HG02588 (cell line): ENCODE measurements at regions not wholly inside any gene's neighbourhood (a gene's known extent, or its start where the extent isn't known, plus 50 kb on each side); places are given as distances from the start of the nearest gene placed in this dataset.
"Not testable (repeated sequence)": the region's sequence is repeated elsewhere in the genome, so short reads cannot be mapped to it uniquely, and the experiment has no call there.

ENCODE experiments used
- ATAC-seq: cut with Tn5 transposase; IDR thresholded peaks from one replicate; pipeline ENCODE4 v1.9.1; 2021; ENCODE audit warnings: mild to moderate bottlenecking, moderate library complexity; ENCODE audit not compliant: unreplicated experiment

DNA sequence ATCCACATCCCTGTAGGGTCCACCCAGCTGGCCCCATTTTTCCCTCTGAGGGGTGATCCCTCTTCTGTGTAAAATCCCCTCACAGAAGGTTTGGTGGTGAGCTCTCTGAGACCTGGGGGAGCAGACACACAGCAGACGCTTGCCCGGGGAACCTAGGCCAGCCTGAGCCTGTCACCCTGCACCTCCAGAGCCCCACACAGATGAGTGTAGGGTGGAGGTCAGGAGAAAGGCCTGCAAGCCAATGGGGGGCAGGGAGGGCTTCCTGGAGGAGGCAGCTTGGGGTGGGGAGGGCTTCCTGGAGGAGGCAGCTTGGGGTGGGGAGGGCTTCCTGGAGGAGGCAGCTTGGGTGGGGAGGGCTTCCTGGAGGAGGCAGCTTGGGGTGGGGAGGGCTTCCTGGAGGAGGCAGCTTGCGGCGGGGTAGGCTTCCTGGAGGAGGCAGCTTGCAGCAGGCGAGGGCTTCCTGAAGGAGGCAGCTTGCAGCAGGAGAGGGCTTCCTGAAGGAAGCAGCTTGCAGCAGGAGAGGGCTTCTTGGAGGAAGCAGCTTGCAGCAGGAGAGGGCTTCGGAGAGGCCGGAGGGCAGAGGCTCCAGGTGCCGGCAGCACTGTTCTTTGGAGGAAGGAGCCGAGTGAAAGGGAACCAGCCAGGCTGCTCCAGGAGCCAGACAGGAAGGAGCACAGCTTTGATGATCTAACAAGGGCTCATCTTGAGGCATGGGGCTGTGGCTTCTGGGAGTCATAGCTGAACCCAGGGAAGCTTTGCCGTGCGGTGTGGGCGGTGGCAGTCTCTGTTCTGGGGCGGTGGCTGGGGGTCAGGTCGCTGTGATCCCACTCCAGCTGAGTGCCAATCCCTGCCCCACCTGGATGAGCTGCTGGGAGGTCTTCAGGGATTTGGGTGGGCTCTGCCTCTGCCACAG lies 83.7 kb upstream of the ZNF469 start:
- ATAC-seq = no peak

DNA sequence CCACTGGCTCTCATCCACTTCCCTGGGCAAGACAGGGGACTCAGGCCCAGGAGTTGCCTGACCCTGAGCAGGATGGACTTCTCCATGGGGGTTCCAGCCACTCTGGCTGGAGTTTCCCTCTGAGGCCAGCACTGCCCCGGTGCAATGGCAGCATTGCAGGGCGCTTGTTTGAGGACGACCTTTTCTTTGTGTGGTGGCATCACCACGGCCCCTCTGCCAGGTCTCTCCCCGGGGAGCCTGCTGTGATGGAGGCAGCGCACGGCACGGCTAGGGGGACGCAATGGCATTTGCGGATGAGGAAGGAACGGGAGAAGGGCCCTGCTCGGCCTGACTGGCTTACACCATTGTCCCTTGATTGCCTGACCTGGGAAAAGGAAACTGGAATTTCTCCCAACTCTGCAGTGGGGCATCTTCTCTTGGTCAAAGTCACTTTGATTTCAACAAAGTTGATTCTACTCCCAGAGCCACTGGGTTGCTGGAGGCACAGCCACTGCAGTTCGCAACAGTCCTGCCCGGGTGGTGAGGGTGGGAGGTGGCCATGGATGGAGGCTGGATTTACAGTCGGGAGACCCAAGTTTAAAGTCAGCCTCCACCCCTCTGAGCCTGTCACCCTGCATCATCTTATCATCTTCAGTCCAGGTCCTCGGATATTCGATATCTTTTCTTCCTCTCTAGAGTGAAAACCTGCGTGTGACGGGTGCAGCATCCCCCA lies 82.9 kb upstream of the ZNF469 start:
- ATAC-seq = no peak

DNA sequence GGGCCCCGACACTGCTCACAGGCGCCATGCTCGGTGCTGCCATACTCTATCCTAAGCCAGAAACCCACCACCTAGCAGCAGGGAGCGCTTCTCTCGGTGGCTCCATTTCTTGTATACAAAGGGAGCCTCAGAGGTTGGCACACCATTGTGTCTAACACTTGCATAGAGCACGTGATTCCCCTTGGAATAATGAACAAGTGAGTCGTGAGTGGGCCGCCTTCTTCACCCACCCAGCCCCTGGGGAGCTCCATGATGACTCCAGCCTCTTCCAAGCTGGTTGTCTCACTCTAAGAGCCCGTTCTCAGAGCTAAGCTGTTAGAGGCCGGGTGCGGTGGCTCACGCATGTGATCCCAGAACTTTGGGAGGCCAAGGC lies 82.3 kb upstream of the ZNF469 start:
- ATAC-seq = no peak

DNA sequence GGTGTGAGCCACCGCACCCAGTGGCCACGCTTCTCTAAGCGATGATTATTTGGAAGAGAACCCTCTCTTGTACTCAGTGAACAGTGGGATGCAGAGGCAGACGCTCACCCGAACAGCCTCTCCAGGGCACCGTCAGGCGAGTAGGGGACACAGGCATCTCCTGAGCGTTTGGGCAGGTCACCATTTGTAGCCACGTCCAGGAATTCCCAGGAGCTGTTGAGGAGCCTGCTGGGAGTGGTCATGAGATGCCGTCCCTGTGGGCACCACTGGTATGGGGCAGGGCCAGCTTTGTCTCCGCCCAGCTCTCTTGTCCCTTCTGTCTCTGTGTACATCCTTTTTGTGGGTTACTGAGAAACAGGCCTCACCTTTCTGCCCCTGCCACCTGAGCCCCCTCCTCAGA lies 81.3 kb upstream of the ZNF469 start:
- ATAC-seq = no peak

DNA sequence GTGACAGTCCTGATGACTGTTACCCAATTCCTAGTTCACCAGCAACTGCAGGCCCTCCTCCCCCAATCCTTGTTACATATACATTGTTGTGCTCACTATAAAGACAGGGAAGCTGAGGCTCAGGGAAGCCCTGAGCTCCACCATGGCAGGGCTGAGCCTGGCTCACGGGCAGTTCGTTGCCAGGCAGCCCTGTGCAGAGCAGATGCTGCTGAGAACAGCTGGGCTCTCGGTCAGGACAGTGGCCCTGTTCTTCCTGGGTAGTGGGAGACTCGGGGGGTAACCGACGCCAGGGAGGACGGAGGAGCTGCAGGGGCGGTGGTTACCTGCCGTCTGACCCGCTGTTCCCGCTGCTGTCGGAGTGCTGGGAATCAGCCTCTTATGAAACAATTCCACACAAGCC lies 80.9 kb upstream of the ZNF469 start:
- no peak for ATAC-seq

DNA sequence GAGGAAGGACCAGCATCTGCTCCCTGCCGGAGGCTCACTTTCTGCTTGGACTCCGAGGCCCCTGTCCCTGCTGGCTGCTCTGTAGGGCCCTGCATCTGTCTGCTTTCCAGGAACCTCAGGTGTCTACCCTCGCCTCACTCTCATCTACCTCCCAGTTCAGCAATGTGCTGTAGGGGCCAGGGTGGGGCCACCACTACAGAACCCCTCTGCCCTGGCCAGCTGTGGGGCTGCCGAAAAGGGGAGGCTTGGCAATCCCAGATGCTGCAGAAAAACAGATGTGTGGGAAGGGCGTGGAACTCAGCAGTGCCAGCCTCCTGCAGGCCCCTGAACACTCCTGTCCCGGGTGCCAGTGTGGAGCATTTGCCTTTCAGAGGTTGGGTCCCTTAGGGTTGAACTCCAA lies 80.1 kb upstream of the ZNF469 start:
- no peak for ATAC-seq

DNA sequence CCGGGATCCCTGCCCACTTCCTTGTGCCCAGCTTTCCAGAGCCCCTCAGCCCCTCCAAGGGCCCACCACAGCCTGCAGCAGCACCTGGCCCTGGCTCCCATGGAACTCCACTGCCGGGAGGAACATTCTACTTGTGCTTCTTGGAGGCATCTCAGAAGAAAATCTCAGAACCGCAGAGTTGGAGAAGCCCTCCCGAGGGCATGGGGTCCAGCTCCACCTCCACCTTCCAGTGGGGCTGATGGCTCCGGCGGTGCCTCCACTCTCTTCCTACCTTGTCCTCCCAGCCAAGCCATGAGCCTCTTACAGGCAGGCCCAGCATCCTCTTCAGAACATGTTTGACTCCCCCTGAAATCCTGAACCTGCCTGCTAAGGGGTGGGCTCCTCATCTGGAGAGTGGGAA lies 79.4 kb upstream of the ZNF469 start:
- no peak for ATAC-seq

DNA sequence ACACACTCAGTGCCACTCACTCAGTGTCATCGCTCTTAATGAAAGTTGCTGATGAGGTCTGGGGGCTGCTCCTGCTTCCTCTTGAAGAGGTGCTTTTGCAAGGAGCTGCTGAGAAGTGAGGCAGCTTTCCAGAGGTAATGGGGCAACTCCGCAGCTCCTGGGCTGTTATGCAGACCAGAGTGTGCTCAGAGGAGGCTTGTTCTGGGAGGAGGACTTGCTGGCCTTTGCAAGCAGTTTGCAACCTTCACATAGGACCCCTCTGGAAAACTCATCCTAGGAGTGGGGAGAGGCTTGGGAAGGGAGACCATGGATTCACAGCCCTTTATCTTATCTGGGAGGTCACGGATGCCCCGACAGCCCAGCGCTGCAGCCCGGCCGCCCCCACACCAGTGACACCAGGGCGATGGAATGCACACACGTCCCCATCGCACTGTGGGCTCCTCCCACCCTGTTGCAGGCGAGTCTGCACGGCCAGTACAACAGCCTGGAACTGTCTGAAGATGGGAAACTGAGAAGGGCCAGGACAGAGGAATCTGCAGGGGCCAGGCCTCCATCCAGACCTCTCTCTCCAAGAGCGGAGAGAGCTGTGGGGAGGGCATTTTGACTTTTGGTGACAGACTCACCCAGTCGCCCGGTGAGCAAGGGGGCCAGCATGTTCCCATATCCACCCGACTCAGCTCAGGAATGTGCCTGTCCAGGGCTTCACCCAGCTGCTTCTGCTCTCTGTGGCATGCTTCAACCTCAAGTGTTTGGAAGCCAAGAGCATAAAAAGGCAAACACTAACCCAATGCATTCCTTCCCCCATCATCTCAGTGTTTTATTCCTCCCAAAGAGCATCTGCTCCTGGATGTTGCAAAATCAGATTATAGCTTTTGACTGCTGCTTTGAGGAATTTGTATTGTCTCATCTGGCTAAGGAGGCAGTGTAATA lies 78.6 kb upstream of the ZNF469 start:
- ATAC-seq = no peak

DNA sequence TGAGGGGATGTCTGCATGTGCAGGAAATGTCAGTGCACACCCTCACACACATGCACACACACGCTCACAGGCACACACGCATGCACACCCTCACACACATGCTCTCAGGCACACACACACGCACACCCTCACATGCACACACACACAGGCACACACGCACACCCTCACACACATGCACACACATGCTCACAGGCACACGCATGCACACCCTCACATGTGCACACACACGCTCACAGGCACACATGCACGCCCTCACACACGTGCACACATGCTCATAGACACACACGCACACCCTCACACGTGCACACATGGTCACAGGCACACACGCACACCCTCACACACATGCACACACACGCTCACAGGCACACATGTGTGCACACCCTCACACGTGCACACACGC lies 77.6 kb upstream of the ZNF469 start:
- no peak for ATAC-seq

DNA sequence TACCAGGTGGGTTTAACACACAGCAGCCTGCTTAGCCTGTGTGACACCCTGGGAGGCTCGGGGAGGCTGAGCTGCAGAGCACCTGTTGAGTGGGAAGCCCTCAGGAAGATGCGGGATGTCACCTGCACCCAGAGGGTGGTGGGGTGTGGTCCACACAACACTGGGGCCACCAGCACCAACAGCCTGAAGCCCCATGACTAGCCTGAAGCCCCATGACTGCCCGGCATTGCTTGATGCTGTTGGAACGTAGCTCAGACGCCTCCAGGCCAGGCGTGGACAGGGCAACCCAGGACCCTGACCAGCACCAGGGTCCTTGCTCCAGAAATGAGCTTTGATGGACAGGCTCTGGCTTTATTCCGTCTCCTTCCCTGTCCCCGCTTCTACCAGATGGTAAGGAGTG lies 76.3 kb upstream of the ZNF469 start:
- no peak for ATAC-seq

DNA sequence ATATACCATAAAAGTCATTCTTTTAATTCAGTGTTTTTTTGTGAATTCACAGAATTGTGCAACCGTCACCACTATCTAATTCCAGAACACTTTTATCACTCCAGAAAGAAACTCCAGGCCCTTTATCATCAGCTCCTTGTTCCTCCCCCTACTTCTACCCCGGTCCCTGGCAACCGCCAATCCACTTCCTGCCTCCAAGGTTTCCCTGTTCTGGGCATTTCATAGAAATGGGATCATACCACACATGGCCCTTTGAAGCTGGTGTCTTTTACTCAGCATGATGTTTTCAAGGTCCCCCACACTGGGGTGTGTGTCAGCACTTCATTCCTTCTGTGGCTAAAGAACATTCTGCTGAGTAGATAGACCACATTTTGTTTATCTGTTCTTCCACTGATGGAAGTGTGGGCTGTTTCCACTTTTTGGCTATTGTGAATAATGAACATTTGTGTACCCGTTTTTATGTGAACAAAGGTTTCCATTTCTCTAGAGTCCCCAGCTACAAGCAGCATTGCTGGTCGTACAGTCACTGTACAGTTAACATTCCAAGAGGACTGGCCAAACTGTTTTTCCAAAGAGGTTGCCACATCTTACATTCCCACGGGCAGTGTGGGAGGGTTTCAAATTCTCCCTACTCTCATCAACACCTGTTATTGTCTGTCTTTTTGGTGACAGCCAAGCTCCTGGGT lies 75.8 kb upstream of the ZNF469 start:
- no peak for ATAC-seq

DNA sequence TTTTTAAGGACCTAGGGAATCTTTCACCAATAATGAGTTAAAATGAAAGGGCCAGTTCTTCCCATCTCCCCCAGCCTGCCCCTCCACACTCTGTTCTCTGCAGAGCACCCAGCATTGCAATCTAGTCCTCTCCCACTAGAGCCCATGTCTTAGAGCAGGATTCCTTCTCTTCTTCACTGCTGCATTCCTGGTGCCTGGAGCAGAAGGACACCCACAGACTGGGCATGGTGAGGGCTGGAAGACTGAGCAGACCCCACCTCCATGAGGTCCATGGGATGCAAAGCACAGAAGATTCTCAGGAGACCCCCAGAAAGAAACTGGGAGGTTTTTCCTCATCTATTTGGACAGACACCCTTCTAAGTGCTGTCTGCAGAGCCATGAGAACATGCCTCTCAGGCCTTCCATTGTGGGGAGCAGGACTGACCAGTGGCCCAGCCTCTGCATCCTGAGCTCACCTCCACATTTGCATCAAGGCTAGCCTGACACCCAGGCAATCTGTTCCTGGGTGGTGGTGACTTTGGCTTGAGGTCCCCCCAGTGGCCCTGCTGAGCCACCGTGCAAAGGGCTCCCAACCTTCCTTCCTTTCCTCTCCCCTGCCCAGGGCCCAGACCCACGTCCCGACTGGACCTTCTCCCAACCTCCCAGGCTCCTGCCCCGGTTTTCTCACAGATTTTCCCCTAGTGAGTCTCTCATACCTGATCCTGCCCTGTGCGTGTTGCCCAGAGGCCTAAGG lies 74.2 kb upstream of the ZNF469 start:
- ATAC-seq = no peak

DNA sequence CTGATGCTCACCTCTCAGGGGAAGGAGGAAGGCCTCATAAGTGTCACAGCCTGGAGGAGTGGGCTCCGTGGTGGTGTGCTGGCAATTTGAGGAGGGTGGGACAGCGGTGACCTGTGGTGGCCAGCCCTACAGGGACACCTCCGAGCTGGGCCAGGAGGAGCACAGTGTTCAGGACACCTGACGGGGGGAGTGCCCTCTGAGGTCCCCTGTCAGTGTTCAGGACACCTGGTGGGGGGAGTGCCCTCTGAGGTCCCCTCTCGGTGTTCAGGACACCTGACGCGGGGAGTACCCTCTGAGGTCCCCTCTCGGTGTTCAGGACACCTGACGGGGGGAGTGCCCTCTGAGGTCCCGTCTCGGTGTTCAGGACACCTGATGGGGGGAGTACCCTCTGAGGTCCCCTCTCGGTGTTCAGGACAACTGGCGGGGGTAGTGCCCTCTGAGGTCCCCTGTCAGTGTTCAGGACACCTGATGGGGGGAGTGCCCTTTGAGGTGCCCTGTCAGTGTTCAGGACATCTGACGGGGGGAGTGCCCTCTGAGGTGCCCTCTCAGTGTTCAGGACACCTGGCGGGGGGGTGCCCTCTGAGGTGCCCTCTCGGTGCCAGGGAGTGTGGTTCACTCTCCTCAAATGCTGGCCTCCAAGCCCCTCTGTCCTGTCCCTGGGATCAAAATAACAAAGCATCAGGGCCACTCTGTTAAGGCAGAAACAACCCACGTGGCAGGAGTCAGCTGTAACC lies 73.4 kb upstream of the ZNF469 start:
- no peak for ATAC-seq

DNA sequence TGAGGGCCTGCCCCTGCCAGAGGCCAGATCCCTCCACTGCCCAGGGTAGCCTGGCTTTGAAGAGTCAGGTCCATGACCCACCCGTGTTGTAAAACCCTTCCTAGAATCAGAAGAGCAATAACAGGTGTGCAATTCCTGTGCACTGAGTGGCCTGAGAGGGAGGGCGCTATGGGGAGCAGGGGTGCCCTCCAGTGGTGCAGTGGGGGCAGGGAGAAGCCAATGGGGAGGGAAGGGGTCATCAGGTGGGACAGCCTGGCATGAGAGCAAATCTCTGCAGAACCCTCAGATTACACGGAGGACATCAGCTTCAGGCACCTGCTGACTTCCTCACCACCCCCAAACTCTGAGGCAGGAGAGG lies 72.9 kb upstream of the ZNF469 start:
- no peak for ATAC-seq

DNA sequence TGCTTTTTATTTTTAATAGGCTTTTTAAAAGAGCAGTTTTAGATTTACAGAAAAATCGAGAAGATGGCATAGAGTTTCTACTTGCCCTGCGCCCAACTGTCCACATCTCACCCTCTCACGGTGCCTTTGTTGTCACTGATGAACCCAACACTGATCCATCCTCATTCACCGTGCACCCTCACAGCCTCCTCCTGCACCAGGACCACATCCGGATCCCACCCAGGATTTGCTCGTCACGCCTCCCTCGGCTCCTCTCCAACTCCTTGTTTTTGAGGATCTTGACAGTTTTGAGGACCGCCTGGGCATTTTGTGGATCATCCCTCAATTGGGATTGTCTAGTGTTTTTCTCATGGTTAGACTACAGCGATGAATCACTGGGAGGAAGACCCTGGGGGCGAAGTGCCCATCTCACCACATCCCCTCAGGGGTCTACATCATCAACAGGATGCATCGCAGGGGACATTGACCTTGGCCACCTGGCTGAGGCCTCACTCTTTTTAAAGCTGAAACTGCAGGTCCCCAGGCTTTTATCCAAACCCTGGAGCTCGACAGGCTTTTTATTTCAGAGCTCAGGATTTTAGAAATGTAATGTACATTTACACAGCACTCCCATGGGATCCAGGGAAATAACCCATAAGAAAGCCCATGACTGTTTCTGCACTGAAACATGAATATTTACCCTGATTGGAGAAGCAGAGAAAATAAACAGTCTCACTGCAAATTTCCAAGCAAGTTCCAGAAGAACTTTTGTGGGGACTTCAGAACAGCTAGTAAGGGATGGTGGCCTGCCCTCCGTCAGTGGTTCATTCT lies 71.8 kb upstream of the ZNF469 start:
- ATAC-seq = no peak

DNA sequence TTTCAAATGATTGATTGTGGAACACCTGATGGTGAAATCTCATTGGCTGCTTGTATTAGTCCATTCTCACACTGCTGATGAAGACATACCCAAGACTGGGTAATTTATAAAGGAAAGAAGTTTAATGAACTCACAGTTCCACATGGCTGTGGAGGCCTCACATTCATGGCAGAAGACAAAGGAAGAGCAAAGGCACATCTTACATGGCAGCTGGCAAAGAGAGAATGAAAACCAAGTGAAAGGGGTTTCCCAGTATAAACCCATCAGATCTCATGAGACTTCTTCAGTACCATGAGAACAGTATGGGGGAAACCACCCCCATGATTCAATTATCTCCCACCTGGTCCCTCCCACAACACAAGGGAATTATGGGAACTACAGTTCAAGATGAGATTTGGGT lies 70.9 kb upstream of the ZNF469 start:
- ATAC-seq = not testable (repeated sequence)

DNA sequence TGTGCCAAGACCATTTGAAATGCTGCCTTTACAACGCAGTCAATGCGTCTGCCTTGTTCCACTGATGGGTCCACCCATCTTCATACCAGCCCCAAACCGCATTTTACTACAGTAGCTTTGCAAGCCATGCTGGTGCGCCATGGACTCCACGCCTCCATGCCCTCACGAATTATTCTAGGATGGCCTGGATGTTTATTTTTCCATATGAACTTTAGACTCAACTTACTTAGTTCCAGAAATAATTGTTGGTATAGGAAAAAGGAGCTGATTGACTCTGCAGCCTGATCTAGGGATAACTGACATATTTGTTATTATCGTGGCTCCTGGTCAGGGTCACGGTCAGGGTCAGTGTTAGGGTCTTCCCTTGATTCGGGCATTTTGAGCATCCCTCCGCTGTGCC lies 70.0 kb upstream of the ZNF469 start:
- ATAC-seq = no peak

DNA sequence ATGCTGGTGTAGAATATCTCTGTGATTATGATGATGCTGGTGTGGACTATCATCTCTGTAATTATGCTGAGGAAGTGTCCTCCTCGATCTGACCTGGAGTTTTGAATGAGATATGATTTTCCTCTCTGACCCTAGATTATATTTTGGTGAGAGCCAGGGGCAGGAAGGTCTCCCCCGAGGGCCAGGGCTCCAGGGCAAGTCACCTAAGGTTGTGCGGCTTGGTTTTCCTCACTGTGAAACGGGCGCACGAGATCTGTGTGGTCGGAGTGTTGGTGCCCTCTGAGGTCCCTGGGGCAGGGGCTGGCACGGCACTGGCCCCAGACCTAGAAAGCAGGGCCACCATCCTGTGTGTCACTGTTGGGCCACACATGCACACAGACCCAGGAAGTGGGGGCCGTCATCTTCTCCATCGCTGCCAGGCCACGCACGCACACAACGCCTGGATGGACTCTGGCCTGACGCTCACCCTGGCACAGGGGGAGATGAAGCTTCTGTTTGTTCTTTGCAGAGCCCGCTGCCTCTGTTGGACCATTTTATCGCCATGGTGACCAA lies 67.7 kb upstream of the ZNF469 start:
- no peak for ATAC-seq
